Neutrophil (primary cell): ENCODE measurements at regions not wholly inside any gene's neighbourhood (a gene's known extent, or its start where the extent isn't known, plus 50 kb on each side); places are given as distances from the start of the nearest gene placed in this dataset.

Source experiments
- H3K27ac ChIP-seq: fragments of 200-600 bp; sonication (generic); 2 replicates; pipeline ENCODE4 v1.5.1; 2016; ENCODE audit warnings: mild to moderate bottlenecking, moderate library complexity
- H3K27me3 ChIP-seq: fragments of 200-600 bp; sonication (generic); 2 replicates; pipeline ENCODE4 v1.6.0; 2016; ENCODE audit warnings: mild to moderate bottlenecking
- H3K36me3 ChIP-seq: fragments of 200-600 bp; sonication (generic); 2 replicates; pipeline ENCODE4 v1.5.1; 2017
- H3K4me1 ChIP-seq, 2 experiments: fragments of 200-600 bp in 1 of 2; sonication (generic) in 1 of 2; 1 replicate in 1 of 2; 2 replicates in 1 of 2; pipeline versions ENCODE4 v1.5.1 to v1.6.1; 2013 to 2016; ENCODE audit warnings: low read depth in 1 of 2, low read length in 1 of 2, mild to moderate bottlenecking in 1 of 2, moderate library complexity in 1 of 2; ENCODE audit not compliant: control insufficient read depth in 1 of 2, insufficient read depth in 1 of 2
- H3K4me3 ChIP-seq, 2 experiments: fragments of 200-600 bp in 1 of 2; sonication (generic) in 1 of 2; 1 replicate in 1 of 2; 2 replicates in 1 of 2; pipeline ENCODE4 v1.5.1; 2013 to 2016; ENCODE audit warnings: low read depth in 1 of 2, low read length in 1 of 2, mild to moderate bottlenecking in 1 of 2, moderate library complexity in 1 of 2
- H3K9me3 ChIP-seq: fragments of 200-600 bp; sonication (generic); 2 replicates; pipeline ENCODE4 v1.5.1; 2016
- TF ChIP-seq, protein P1 (sequence below): fragments of 200-600 bp; sonication (generic); IDR thresholded peaks from 2 replicates; pipeline ENCODE4 v1.5.1; 2016; ENCODE audit warnings: antibody characterized with exemption

DNA sequence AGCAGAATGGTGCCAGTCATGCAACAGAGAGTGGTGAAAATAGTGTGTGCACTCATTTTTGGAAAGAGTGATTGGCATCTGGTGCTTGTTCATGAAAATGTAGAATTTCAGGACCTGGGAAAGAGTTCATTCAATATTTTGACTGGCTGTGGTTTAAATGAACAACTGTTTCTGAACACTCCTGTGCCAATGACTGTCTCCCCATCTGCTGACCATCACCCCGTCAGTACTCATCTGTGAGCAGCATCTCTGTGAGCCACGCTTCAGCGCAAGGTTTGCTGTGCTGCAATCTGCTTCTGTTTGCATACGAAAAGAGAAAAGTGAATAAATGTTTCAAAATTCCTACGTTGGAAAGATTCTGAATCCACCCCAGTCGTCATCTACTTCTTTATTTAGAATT lies 77.9 kb upstream of the RUNX1 start:
- H3K9me3 ChIP-seq, result no peaks in the 10 kb centered on the region

DNA sequence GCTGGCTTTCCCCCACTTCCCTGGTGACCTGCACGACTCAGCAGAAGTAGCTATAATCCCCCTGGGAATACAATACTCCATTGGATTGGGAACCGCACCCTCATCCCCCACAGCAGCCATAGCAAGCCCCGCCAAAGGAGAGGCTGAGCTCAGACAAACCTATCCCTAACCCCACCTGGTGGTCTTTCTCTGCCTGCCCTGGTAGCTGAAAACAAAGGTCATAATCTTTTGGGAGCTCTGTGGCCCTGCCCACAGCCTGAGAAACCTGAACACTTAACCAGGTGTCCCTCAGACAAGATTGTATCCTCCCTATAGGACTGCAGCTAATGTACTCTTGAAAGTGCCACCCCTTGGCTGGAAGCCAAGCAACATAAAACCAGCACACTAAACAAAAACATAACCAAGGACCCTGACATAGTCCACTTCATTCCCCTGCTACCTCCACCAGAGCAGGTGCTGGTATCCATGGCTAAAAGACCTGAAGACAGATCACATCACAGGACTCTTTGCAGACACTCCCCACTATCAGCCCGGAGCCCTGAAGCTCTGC lies 71.6 kb upstream of the RUNX1 start:
- Histone ChIP-seq H3K27me3 (no peaks in the 10 kb centered on the region), H3K9me3 (no peaks in the 10 kb centered on the region), H3K27ac (no peak overlapping the region), H3K4me1 (no peaks in the 10 kb centered on the region), H3K4me3 (no peak overlapping the region), H3K36me3 (no peaks in the 10 kb centered on the region)
- TF ChIP-seq, protein P1, sequence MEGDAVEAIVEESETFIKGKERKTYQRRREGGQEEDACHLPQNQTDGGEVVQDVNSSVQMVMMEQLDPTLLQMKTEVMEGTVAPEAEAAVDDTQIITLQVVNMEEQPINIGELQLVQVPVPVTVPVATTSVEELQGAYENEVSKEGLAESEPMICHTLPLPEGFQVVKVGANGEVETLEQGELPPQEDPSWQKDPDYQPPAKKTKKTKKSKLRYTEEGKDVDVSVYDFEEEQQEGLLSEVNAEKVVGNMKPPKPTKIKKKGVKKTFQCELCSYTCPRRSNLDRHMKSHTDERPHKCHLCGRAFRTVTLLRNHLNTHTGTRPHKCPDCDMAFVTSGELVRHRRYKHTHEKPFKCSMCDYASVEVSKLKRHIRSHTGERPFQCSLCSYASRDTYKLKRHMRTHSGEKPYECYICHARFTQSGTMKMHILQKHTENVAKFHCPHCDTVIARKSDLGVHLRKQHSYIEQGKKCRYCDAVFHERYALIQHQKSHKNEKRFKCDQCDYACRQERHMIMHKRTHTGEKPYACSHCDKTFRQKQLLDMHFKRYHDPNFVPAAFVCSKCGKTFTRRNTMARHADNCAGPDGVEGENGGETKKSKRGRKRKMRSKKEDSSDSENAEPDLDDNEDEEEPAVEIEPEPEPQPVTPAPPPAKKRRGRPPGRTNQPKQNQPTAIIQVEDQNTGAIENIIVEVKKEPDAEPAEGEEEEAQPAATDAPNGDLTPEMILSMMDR, result no peak

More for the DNA sequence above, 77.9 kb upstream of the RUNX1 start:
- Histone ChIP-seq H3K4me3 (no peak overlapping the region), H3K4me1 (no peaks in the 10 kb centered on the region), H3K27ac (no peak overlapping the region), H3K27me3 (no peaks in the 10 kb centered on the region), H3K36me3 (no peaks in the 10 kb centered on the region)
- TF ChIP-seq, protein P1, result no peak

DNA sequence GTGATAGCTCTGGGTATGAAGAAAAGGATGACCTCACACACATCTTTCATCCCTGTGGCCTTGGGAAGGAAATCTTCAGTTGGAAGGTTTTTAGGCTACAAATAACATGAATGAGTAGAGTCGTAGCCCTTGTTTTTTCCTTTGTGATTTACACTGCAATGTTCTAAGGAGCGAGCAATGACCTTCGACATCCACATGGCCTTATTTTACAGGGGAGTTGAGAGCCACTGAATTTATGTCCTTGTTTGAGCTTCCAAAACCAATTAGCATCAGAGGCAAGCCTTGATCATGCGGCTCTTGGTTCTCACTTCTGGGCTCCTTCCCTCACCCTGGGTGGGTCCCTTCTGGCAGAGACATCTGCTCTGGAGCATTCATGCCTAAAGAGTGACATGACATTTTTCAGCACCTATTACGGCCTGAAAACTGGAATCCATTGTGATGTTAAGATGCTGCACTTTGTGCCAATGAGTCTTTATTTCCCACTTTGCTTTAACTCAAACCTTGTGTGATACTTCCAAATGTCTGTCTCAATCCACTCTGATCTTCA lies 70.5 kb upstream of the RUNX1 start:
- no peaks in the 10 kb centered on the region for H3K36me3 ChIP-seq
- H3K27me3 ChIP-seq, result no peaks in the 10 kb centered on the region
- no peaks in the 10 kb centered on the region for H3K9me3 ChIP-seq
- TF ChIP-seq, protein P1, result no peak
- no peak overlapping the region for H3K4me3 ChIP-seq
- no peak overlapping the region for H3K27ac ChIP-seq
- no peaks in the 10 kb centered on the region for H3K4me1 ChIP-seq

DNA sequence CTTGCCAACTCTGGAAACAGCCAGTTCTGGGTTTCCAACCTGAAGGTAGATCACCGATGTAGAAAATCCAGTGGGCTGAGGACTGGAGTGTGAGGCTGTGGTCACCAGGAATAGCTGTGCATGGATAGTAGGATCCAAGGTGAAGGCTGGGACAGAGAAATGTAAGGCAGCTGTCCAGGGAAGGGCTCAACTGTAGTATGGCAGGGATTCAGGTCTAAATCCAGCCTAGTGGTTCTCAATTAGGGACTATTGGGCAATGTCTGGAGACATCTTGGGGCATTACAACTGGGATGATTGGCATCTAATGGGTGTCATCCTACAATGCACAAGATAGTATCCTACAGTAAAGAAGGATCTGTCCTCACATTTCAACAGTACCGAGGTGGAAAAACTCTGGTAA lies 67.7 kb upstream of the RUNX1 start:
- no peaks in the 10 kb centered on the region for H3K36me3 ChIP-seq
- no peaks in the 10 kb centered on the region for H3K9me3 ChIP-seq
- TF ChIP-seq, protein P1, result no peak
- H3K27ac ChIP-seq, result no peak overlapping the region
- H3K4me1 ChIP-seq, result no peaks in the 10 kb centered on the region
- no peak overlapping the region for H3K4me3 ChIP-seq
- H3K27me3 ChIP-seq, result no peaks in the 10 kb centered on the region

DNA sequence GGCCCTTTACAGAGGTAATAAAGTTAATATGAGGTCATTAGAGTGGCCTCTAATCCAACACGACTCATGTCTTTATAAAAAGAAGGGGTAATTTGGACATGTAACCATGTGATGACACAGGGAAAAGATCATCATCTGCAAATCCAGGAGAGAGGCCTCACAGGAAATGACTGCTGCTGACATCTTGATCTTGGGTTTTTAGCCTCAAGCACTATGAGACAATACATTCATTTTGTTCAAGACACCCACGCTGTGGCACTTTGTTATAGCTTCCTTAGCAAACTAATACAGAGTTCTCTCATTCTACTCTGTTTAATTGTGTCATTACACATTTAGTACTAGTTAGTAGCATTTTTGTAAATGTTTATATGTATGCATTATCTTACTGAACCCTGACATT lies 64.0 kb upstream of the RUNX1 start:
- no peaks in the 10 kb centered on the region for H3K36me3 ChIP-seq
- H3K4me1 ChIP-seq, result no peaks in the 10 kb centered on the region
- no peaks in the 10 kb centered on the region for H3K9me3 ChIP-seq
- no peaks in the 10 kb centered on the region for H3K27me3 ChIP-seq
- TF ChIP-seq, protein P1, result no peak
- H3K4me3 ChIP-seq, result no peak overlapping the region
- no peak overlapping the region for H3K27ac ChIP-seq
